ENCODE measurements at regions not wholly inside any gene's neighbourhood (a gene's known extent, or its start where the extent isn't known, plus 50 kb on each side); places are given as distances from the start of the nearest gene placed in this dataset.

DNA sequence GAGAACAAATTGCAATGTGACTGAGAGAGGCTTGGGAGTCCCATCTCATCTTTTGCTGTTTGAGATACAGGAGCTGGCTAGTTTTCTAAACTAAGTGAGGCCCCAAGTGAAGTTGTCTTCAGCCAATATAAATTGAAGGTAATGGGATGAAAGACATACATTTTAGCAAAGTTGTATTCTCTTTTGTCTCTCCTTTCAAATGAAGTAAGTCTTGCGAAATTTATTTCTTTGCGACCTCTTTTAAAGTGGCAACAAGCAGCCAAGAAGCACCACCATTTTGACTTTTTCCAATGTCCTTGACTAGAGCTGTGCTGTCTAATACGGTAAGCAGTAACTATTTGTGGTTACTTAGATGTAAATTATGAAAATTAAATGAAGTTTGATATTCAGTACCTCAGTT lies 385.7 kb downstream of the USP25 start:
- Mint-ChIP-seq H3K9me3 (peaks cover 0 to 11% (median 2%) of the 10 kb centered on the region in 3 donors), H3K4me1 (no peaks in the 10 kb centered on the region), H3K27ac (no peak overlapping the region), H3K27me3 (no peaks in the 10 kb centered on the region), H3K36me3 (no peaks in the 10 kb centered on the region), H3K4me3 (no peak overlapping the region)
- Histone ChIP-seq H3K27ac (ENCODE audit: low read length) (no peak overlapping the region), H3K4me3 (ENCODE audit: control insufficient read depth in 1 of 2, extremely low read depth in 1 of 2, low read length in 1 of 2) (no peak overlapping the region), H3K9me3 (no peaks in the 10 kb centered on the region), H3K27me3 (replicated peaks in 1 of 2; ENCODE audit: control insufficient read depth in 2 of 2, extremely low read depth in 1 of 2, insufficient read depth in 2 of 2, low read length in 1 of 2) (no peaks in the 10 kb centered on the region), H3K36me3 (ENCODE audit: control insufficient read depth in 2 of 2, extremely low read depth in 1 of 2, insufficient read depth in 1 of 2, low read length in 1 of 2) (no peaks in the 10 kb centered on the region), H3K4me1 (ENCODE audit: control insufficient read depth in 1 of 2, extremely low read depth in 1 of 2, insufficient read depth in 2 of 2, low read length in 2 of 2) (no peaks in the 10 kb centered on the region)
- POLR2A ChIA-PET = no interaction called here
- DNase-seq (no peak), ATAC-seq (replicated peaks in 1 of 4) (no peak)
- WGBS (ENCODE audit: insufficient coverage) = no CpG with 5 or more reads among the region's 3 CpGs
- CTCF ChIA-PET = no interaction called here

GRCh38 chr21:16116069-16116468 lies 386.3 kb downstream of the USP25 start:
- Mint-ChIP-seq H3K27me3 (no peaks in the 10 kb centered on the region), H3K9me3 (peaks cover 0 to 11% (median 2%) of the 10 kb centered on the region in 3 donors), H3K36me3 (no peaks in the 10 kb centered on the region), H3K27ac (no peak overlapping the region), H3K4me1 (no peaks in the 10 kb centered on the region), H3K4me3 (no peak overlapping the region)
- Histone ChIP-seq H3K27ac (ENCODE audit: low read length) (no peak overlapping the region), H3K9me3 (no peaks in the 10 kb centered on the region), H3K36me3 (ENCODE audit: control insufficient read depth in 2 of 2, extremely low read depth in 1 of 2, insufficient read depth in 1 of 2, low read length in 1 of 2) (no peaks in the 10 kb centered on the region), H3K4me1 (ENCODE audit: control insufficient read depth in 1 of 2, extremely low read depth in 1 of 2, insufficient read depth in 2 of 2, low read length in 2 of 2) (no peaks in the 10 kb centered on the region), H3K4me3 (ENCODE audit: control insufficient read depth in 1 of 2, extremely low read depth in 1 of 2, low read length in 1 of 2) (no peak overlapping the region), H3K27me3 (replicated peaks in 1 of 2; ENCODE audit: control insufficient read depth in 2 of 2, extremely low read depth in 1 of 2, insufficient read depth in 2 of 2, low read length in 1 of 2) (no peaks in the 10 kb centered on the region)
- CTCF ChIA-PET = no interaction called here
- WGBS (ENCODE audit: insufficient coverage) = no CpG with 5 or more reads among the region's 2 CpGs
- no peak for ATAC-seq (replicated peaks in 1 of 4)
- no peak for DNase-seq
- POLR2A ChIA-PET = no interaction called here

- Mint-ChIP-seq H3K36me3 (no peaks in the 10 kb centered on the region), H3K9me3 (peaks cover 0 to 11% (median 2%) of the 10 kb centered on the region in 3 donors), H3K4me1 (no peaks in the 10 kb centered on the region), H3K4me3 (no peak overlapping the region), H3K27ac (no peak overlapping the region), H3K27me3 (no peaks in the 10 kb centered on the region)
- DNase-seq (no peak), ATAC-seq (replicated peaks in 1 of 4) (no peak)
- WGBS (ENCODE audit: insufficient coverage) = no CpG with 5 or more reads among the region's 1 CpG
- ChIA-PET CTCF (no interaction called here), POLR2A (no interaction called here)
- Histone ChIP-seq H3K4me1 (ENCODE audit: control insufficient read depth in 1 of 2, extremely low read depth in 1 of 2, insufficient read depth in 2 of 2, low read length in 2 of 2) (no peaks in the 10 kb centered on the region), H3K27ac (ENCODE audit: low read length) (no peak overlapping the region), H3K4me3 (ENCODE audit: control insufficient read depth in 1 of 2, extremely low read depth in 1 of 2, low read length in 1 of 2) (no peak overlapping the region), H3K27me3 (replicated peaks in 1 of 2; ENCODE audit: control insufficient read depth in 2 of 2, extremely low read depth in 1 of 2, insufficient read depth in 2 of 2, low read length in 1 of 2) (no peaks in the 10 kb centered on the region), H3K36me3 (ENCODE audit: control insufficient read depth in 2 of 2, extremely low read depth in 1 of 2, insufficient read depth in 1 of 2, low read length in 1 of 2) (no peaks in the 10 kb centered on the region), H3K9me3 (no peaks in the 10 kb centered on the region)
These were observed 387.0 kb downstream of the USP25 start for GRCh38 chr21:16116798-16117197.

- Mint-ChIP-seq H3K27ac (no peak overlapping the region), H3K27me3 (no peaks in the 10 kb centered on the region), H3K4me1 (no peaks in the 10 kb centered on the region), H3K36me3 (no peaks in the 10 kb centered on the region), H3K9me3 (peaks cover 0 to 11% (median 2%) of the 10 kb centered on the region in 3 donors), H3K4me3 (no peak overlapping the region)
- no peaks in the 10 kb centered on the region for H3K4me1 ChIP-seq (ENCODE audit: control insufficient read depth in 1 of 2, extremely low read depth in 1 of 2, insufficient read depth in 2 of 2, low read length in 2 of 2)
- H3K4me3 ChIP-seq (ENCODE audit: control insufficient read depth in 1 of 2, extremely low read depth in 1 of 2, low read length in 1 of 2) = no peak overlapping the region
- CTCF ChIA-PET = no interaction called here
- 90% methylated on average over 2 of the region's 4 CpGs for WGBS (ENCODE audit: insufficient coverage)
- no peaks in the 10 kb centered on the region for H3K9me3 ChIP-seq
- DNase-seq = no peak
- no peak overlapping the region for H3K27ac ChIP-seq (ENCODE audit: low read length)
- H3K27me3 ChIP-seq (replicated peaks in 1 of 2; ENCODE audit: control insufficient read depth in 2 of 2, extremely low read depth in 1 of 2, insufficient read depth in 2 of 2, low read length in 1 of 2) = no peaks in the 10 kb centered on the region
- no peaks in the 10 kb centered on the region for H3K36me3 ChIP-seq (ENCODE audit: control insufficient read depth in 2 of 2, extremely low read depth in 1 of 2, insufficient read depth in 1 of 2, low read length in 1 of 2)
- no peak for ATAC-seq (replicated peaks in 1 of 4)
- POLR2A ChIA-PET = no interaction called here
These were observed 387.5 kb downstream of the USP25 start for GRCh38 chr21:16117331-16117730.

GRCh38 chr21:16117851-16118590 lies 388.2 kb downstream of the USP25 start:
- no peaks in the 10 kb centered on the region for H3K4me1 Mint-ChIP-seq

GRCh38 chr21:16124378-16125138 lies 394.8 kb downstream of the USP25 start:
- no peak overlapping the region for H3K4me3 ChIP-seq (ENCODE audit: control insufficient read depth in 1 of 2, extremely low read depth in 1 of 2, low read length in 1 of 2)
- no peaks in the 10 kb centered on the region for H3K27me3 Mint-ChIP-seq
- H3K4me3 Mint-ChIP-seq = no peak overlapping the region
- H3K27ac Mint-ChIP-seq = no peak overlapping the region
- H3K27ac ChIP-seq (ENCODE audit: low read length) = no peak overlapping the region
- H3K9me3 ChIP-seq = no peaks in the 10 kb centered on the region
- ChIA-PET POLR2A (no interaction called here), CTCF (no interaction called here)
- no peaks in the 10 kb centered on the region for H3K36me3 Mint-ChIP-seq
- WGBS (ENCODE audit: insufficient coverage) = no CpG with 5 or more reads among the region's 5 CpGs
- H3K36me3 ChIP-seq (ENCODE audit: control insufficient read depth in 2 of 2, extremely low read depth in 1 of 2, insufficient read depth in 1 of 2, low read length in 1 of 2) = no peaks in the 10 kb centered on the region
- DNase-seq = no peak
- H3K4me1 ChIP-seq (ENCODE audit: control insufficient read depth in 1 of 2, extremely low read depth in 1 of 2, insufficient read depth in 2 of 2, low read length in 2 of 2) = no peaks in the 10 kb centered on the region
- H3K27me3 ChIP-seq (replicated peaks in 1 of 2; ENCODE audit: control insufficient read depth in 2 of 2, extremely low read depth in 1 of 2, insufficient read depth in 2 of 2, low read length in 1 of 2) = no peaks in the 10 kb centered on the region
- no peaks in the 10 kb centered on the region for H3K4me1 Mint-ChIP-seq
- ATAC-seq (replicated peaks in 1 of 4) = no peak
- peaks cover 0 to under 1% (median 0%) of the 10 kb centered on the region in 3 donors for H3K9me3 Mint-ChIP-seq

More at GRCh38 chr21:16117851-16118590, 388.2 kb downstream of the USP25 start:
- no peaks in the 10 kb centered on the region for H3K36me3 Mint-ChIP-seq
- peaks cover 0 to 9% (median 2%) of the 10 kb centered on the region in 3 donors for H3K9me3 Mint-ChIP-seq
- H3K27ac ChIP-seq (ENCODE audit: low read length) = no peak overlapping the region
- CTCF ChIA-PET = no interaction called here
- H3K4me1 ChIP-seq (ENCODE audit: control insufficient read depth in 1 of 2, extremely low read depth in 1 of 2, insufficient read depth in 2 of 2, low read length in 2 of 2) = no peaks in the 10 kb centered on the region
- no peak overlapping the region for H3K4me3 ChIP-seq (ENCODE audit: control insufficient read depth in 1 of 2, extremely low read depth in 1 of 2, low read length in 1 of 2)
- no peaks in the 10 kb centered on the region for H3K27me3 Mint-ChIP-seq
- 50% methylated on average over 1 of the region's 8 CpGs for WGBS (ENCODE audit: insufficient coverage)
- no peak for DNase-seq
- ATAC-seq (replicated peaks in 1 of 4) = no peak
- no peak overlapping the region for H3K4me3 Mint-ChIP-seq
- H3K36me3 ChIP-seq (ENCODE audit: control insufficient read depth in 2 of 2, extremely low read depth in 1 of 2, insufficient read depth in 1 of 2, low read length in 1 of 2) = no peaks in the 10 kb centered on the region
- H3K9me3 ChIP-seq = no peaks in the 10 kb centered on the region
- H3K27me3 ChIP-seq (replicated peaks in 1 of 2; ENCODE audit: control insufficient read depth in 2 of 2, extremely low read depth in 1 of 2, insufficient read depth in 2 of 2, low read length in 1 of 2) = no peaks in the 10 kb centered on the region
- H3K27ac Mint-ChIP-seq = no peak overlapping the region
- POLR2A ChIA-PET = no interaction called here

Data from T-cell (primary cell).